ENCODE measurements at regions not wholly inside any gene's neighbourhood (a gene's known extent, or its start where the extent isn't known, plus 50 kb on each side); places are given as distances from the start of the nearest gene placed in this dataset.

GRCh38 chr10:92789786-92790185, 58.5 kb upstream of the EXOC6 start:
- TF ChIP-seq POLR2A (IDR thresholded peaks at IDR 0.05) = no peak
- TF ChIP-seq CTCF (IDR thresholded peaks at IDR 0.05) = no peak

Measured in body of pancreas (tissue), 4 donors.